ENCODE measurements at regions not wholly inside any gene's neighbourhood (a gene's known extent, or its start where the extent isn't known, plus 50 kb on each side); places are given as distances from the start of the nearest gene placed in this dataset.
"Not testable (repeated sequence)": the region's sequence is repeated elsewhere in the genome, so short reads cannot be mapped to it uniquely, and the experiment has no call there.

DNA sequence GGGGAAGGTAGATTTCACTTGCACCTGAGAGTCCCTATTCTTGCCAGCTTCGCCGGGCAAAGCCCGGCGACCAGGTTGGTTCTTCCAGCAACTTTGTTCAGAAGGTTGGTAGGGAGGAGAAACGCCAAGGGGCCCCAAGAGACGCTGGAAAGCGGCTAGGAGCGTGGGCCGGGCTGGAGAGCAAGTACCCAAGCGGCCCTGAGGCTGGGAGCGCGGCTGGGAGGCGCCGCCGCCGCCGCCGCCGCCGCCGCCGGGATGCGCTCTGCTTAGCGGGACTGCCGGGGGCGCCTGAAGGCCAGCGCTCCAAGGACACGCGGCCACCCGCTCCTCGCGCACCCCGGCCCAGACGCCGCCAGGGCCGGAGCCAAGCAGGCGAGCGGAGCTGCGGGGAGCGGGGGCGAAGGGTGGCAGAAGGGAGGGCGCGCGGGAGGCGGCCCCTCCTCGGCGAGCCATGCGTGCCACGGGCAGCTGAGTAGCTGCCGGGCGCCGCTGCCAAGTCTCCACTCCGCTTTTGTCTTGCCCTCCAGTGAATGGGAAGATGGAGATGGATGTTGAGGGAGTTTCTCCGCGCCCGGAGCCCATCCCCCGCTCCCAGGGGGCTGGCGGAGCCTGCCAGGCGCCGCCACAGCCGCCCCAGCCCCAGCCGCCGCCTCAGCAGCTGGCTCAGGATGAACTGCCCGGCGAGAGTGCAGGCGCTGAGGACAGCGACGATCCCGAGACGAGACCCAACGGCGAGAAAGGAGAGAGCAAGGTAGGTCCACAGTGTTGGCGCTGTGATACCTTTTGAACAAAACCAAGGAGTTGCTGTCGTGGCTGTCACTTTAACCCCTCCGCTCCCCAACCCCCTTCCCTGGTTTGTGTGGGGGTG is 227.4 kb upstream of the AZI2 start:
- DNase-seq (ENCODE audit: low read depth in 2 of 2), result no peak

DNA sequence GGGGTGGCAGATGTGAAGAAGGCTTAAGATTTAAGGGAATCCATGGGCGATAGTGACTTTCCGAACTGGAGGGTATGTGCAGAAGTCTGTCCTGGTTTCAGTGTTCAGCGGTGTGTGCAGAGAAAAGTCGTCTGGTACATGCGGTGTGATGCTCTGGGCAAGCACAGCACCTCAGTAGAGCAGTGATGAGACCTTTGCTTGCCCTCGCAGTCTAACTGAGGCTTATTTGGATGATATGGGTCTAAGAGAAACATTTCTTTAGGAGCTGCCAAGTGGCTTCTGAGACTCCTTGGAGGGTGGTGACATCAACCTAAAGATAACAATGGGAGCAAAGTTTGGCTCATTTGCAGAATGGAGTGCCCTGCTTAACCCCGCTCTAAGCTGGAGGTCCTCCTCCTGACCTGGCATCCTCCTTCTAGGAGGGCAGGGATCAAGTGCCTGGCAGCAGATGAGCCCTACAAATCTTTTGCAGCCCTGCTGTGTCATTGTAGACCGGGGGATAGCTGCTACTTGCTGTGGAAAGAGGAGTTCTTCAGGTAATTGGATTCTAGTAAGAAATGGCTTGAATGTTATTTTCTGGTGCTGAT is 228.1 kb upstream of the AZI2 start:
- no peak for DNase-seq (ENCODE audit: low read depth in 2 of 2)

DNA sequence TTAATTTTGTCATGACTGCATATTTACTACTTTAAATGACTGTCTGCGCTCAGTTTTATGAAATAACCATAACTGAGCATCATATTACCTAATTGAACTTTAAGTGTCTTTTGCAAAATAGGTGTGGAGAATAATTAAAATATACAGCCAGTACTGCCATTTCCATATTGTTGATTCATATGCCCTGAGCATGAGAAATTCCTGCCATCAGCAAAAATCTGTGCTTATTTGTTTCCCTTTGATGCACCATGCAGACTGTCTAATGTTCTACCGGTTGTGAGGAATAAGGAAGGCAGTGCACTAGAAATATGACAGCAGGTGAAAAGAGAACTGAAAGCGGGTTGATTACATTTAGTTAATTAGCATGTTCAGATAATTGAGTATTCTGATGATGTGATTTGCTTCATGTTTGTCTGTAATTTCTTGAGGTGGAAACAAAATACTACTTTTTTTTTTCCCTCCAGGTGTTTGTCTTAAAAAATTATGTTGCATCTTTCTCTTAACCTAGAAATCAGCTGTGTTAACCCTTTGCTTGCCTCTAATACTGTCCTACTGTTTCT is 229.4 kb upstream of the AZI2 start:
- DNase-seq (ENCODE audit: low read depth in 2 of 2), result no peak

DNA sequence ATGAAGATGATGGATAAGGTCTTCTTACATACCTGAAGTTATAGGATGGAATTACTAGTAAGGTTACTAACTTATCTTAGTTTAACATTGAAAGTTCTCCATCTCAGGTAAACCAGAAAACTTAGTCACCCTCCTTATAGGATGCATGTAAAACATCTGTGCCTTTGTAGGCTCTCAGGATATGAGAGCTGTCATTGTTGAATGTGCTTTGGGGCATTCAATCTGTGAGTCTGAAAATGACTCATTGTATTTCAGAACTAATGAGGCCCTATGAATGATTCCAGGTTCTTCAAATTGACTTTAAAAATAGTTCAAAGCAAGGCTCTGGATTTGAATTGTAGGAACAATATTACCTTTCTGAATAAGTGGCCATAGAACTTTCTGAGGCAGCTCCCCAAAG is 237.7 kb upstream of the AZI2 start:
- DNase-seq (ENCODE audit: low read depth in 2 of 2), result no peak

DNA sequence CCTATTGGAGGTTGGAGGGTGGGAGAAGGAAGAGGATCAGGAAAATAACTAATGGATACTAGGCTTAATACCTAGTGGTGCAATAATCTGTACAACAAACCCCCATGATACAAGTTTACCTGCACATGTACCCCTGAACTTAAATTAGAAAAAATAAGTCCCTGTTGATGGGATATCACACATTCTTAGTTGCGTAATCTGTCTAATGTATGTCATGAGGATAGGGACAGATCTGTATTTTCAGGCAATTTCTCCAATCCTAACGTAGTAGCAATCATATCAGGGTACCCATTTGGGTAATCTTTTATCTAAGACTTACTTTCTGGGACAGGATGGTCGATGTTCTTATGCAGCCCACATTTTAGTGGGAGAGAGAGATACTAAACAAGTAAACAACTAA is 239.1 kb upstream of the AZI2 start:
- no peak for DNase-seq (ENCODE audit: low read depth in 2 of 2)

DNA sequence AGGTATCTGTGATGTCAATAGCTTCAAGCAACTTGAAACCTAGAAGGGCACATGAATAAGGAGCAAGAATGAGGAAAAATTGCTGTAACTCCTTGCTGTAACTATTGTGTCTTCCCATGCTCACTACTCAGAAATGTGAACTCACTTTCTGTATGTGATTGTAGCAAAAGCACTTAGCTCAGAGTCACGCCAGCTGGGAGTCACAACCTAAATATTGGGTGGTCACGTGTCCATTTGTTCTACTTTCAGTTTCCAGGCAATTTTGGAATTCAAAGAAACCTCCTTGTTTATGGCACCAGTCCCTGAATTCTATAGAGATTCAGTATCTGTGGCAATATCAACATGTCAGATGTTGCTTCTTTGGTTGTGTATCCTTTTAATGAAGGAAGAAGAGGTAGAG is 241.6 kb upstream of the AZI2 start:
- DNase-seq (ENCODE audit: low read depth in 2 of 2), result no peak

DNA sequence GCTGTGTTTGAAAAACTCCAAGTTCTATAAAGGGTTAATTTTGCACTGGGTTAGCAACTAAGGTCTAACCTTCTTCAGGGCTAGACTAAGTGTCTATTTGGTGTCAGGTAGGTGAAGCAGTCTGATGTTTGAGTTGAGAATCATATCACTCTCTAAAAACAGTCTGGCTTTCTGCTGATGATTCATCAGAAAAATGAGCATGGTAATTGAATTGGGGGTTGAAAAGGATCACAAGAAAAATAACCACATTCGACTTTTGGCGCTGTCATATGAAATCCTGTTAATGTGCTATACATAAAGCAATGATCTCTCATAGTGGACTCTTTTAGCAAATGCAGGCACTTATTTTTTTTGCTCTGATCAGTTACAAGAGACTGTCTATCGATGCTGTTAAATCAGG is 242.2 kb upstream of the AZI2 start:
- DNase-seq (ENCODE audit: low read depth in 2 of 2), result no peak

DNA sequence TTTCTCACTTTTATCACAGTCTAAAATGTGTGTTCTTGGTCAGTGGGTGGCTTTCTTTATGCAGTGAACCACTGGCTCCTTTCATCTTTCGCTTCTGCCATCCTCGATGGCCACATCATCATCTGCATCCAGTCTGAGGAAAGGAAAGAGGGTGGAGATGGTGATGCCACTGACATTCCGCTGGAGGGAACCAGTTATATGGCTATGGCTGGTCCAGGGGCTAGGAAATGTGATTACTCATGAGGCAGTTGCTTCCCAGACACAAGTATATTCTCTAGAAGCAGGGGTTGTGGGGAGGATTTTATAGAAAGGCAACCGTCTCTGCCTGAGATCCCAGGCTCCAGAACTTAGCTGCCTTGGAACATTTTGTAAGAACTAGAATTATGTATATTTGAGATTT is 246.7 kb upstream of the AZI2 start:
- DNase-seq (ENCODE audit: low read depth in 2 of 2), result no peak

DNA sequence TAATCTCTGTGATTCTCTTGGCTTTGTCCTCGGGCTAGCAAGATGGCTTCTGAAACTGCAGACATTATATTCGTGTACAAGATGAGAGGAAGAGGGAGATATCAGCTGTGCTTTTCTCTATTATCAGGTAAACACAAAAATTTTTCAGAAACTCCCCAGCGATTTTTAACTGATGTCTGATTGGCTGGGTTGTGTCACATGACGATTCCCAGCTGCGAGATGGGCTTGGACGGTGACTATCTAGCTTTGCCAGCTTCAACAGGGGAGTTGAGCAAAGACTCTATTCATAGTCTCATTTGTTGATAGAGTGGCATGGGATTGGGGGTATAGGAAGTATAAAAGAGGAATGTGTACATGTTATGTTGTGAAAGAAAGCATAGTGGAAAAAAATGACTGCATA is 248.8 kb upstream of the AZI2 start:
- DNase-seq (ENCODE audit: low read depth in 2 of 2), result no peak

DNA sequence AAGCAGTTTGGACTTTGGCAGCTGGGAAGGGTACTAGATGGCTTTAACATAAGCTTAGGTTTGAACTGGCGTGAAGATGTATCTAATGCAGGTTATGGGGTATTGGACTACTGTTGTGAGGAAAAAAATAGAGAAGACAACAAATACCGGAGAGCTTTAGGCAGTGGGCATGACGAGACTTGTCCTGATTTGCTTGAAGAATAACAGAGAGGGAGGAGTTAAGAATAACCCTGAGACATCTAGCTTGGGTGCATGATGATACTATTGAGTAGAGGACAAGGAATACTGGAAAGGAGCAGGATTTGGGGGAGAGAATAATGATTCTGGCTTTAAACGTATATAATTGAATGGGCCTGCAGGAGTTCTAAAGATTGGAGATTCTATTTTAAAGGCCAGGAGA is 249.5 kb upstream of the AZI2 start:
- no peak for DNase-seq (ENCODE audit: low read depth in 2 of 2)

DNA sequence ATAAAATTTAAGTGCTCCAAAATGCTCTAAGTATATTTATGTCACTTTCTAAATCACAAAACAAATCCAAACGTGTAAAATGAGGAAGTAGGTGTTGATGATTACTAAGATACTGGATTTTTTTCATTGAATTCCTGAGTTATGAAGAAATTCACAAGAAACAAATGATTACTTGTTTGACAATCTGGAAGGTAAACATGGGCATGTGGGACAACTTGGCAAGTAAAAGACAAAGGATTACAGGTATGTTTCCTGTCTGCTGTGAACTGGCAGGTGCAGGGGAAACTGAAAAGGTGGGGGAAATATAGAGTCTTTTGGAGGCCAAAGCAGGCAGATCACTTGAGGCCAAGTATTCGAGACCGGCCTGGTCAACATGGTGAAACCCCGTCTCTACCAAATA is 252.7 kb upstream of the AZI2 start:
- DNase-seq (ENCODE audit: low read depth in 2 of 2), result no peak

DNA sequence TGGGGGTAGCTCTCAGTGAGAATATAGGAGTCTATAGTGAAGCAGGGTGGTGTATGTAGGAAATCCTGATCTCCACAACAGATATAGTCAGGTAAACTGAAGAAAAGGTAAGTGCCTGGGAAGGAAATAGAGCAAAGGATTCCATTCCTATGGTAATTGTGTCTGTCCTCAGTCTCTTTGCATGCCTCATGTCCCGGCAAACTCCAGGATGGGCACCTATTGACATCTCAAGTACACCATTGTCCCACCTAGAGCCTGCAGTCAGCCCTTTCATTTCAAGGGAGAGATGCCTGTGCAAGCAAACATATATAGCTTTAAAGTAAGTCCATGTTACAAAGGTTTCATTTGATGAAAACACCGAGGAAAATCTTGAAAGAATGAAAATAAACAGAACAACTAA is 257.7 kb upstream of the AZI2 start:
- no peak for DNase-seq (ENCODE audit: low read depth in 2 of 2)

DNA sequence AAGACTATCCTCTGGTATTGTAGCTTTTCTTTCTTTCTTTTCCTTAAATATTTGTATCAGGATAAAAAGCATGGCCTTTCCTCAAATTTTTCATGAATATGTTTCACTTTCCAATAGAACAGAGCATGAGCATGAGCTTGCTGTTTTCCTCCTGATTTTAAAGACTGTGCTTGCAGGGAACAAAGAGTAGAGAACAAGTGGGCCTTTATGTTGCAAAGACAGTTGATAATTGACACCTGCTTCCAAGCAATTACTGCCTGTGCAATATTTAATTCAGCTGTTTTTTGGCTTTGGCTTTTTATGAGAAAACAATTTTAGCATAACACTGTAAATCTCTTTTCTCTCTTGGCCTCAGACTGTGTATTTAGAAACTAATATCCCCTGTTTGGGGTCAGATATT is 263.6 kb upstream of the AZI2 start:
- no peak for DNase-seq (ENCODE audit: low read depth in 2 of 2)

DNA sequence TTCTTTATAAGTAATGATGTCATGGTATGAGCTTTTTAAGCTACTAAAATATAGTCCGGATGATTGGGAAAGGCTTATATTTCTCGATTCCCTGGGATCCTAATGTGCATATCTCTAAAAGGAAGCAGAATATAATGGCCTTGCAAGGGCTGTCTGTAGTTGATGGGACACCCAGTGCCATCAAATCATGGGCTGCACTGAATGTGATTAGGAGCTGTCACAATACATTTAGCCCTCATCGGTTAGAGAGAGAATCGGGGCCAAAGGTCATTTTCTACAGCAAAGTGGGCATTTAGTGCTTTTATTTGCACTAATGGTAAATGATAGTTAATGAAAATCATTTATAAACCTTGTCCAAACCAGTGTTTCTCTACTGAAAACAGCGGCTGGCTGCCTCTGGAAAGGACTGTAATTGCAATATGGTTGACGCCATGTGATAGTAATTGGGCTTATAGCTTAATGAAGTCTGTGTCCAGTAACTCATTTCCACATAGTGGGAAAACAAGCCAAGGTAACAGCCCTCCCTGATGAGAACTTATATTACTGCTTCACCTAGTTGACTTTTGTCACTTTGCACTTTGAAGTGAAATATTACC is 265.0 kb upstream of the AZI2 start:
- no peak for DNase-seq (ENCODE audit: low read depth in 2 of 2)

DNA sequence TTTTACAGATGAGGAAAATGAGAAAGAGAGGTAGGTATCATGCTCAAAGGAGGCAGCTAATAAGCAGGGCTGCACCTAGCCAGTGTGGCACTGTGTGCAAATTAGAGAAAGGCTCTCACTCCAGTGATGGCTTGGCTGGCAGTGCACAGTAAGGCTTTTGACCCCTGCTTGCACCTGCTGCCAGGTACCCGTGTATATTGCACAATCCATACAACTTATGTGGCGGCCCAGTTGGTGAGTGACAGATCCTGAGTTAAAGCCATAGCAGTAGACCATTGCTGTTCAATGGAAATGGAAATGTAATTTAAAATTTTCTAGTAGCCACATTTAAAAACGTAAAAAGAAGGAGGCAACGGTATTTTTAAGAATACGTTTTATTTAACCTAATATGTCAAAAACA is 266.4 kb upstream of the AZI2 start:
- no peak for DNase-seq (ENCODE audit: low read depth in 2 of 2)

DNA sequence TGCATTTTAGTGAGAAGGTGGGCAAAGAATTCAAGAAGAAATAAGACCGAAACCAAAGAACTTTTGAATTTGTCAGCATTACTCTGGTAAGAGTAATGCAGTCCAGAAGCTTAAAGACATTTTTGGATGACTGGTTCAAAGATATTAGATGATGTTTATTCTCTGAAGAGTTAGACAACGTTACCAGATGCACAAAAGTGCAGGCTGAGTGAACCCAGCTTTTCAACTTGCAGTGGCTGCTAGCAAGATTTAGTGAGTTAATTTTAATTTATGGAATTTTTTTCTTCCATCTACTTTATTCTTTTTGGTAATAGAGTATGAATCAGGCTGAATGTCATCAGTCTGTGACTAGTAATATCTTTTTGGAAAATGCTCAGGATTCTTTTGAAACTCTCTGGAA is 267.3 kb upstream of the AZI2 start:
- no peak for DNase-seq (ENCODE audit: low read depth in 2 of 2)

DNA sequence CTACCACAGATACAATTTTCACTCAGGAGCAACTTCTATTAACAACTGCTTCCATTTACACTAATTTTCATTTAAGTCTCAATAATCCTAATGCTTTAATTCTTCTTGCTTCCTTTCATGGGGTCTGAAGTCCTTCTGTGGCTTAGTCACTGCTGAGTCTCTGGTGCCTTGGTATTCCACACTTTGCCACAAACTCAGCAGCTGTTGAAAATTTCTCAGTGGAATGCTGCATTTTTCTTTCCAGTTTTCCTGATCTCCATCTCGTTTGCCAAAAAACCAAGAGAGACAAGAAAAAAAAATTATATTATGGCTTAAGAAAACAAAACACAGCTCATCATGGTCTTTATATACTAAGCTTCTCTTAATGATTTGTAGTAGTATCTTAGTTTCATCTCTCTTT is 269.2 kb upstream of the AZI2 start:
- DNase-seq (ENCODE audit: low read depth in 2 of 2), result no peak

DNA sequence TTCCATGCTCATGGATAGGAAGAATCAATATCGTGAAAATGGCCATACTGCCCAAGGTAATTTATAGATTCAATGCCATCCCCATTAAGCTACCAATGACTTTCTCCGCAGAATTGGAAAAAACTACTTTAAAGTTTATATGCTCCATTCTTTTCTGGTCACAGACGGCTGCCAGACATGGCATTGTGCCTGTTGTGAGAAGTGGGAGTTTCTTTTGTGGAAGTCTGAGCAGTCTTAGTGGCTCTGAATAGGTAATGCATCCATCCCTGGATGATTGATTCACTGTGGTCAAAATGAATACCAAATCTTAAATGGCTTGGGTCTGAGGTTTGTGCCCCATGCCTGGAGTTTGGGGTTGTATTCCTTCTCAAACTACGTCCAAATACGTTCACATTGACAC is 274.5 kb upstream of the AZI2 start:
- DNase-seq (ENCODE audit: low read depth in 2 of 2), result no peak

DNA sequence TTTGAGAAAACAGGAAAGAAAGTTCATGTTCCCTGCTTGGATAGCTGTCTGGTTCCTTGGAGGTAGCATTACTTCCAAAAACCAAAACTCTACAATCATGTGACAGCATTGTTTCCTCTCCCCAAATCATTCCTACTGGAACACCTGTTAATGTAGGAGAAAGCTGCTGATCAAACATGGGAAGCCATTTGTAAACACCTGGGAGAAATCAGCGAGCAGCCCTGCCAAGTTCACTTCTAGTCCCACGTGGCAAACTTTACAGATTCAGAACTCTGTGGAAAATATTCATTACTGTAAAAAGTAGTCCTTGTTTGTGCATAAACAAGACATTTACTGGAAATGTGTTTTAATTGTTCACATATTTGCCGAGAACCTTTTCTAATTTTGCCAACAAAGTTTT is 275.5 kb upstream of the AZI2 start:
- DNase-seq (ENCODE audit: low read depth in 2 of 2), result no peak

DNA sequence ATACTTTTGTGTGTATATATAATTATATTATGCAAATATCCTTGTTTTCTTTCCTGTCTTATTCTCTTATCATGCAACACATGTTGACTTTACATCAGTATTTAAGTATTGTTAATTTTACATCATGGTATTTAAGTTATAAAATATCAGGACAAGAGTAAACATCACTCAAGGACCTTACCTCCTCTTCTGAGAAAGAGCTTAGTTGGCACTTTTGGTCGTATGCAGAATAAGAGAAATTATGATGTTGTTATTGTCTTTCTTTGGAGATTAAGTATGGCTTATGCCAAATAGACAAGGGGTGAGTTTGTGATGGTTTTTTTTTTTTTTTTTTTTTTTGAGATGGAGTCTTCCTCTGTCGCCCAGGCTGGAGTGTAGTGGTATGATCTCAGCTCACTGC is 279.2 kb upstream of the AZI2 start:
- not testable (repeated sequence) for DNase-seq (ENCODE audit: low read depth in 2 of 2)

DNA sequence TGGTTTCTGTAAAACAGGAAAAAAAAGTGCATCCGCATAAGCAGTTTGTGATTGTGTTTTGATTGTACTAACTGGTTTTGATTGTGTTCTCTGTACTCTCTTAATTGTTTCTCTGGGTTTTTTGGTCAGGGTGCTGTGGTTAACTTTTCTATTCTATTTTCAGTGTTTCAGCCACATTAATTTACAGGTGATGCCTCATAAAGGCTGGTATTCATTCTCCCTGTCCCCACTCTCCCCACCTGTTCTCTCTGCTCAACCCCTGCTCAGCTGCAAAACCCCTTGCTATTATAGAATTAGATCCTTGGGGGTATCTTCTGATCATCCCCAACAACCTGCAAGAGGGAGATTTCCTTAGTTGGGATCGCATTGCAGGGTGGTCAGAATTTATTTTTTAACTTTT is 285.4 kb upstream of the AZI2 start:
- no peak for DNase-seq (ENCODE audit: low read depth in 2 of 2)

DNA sequence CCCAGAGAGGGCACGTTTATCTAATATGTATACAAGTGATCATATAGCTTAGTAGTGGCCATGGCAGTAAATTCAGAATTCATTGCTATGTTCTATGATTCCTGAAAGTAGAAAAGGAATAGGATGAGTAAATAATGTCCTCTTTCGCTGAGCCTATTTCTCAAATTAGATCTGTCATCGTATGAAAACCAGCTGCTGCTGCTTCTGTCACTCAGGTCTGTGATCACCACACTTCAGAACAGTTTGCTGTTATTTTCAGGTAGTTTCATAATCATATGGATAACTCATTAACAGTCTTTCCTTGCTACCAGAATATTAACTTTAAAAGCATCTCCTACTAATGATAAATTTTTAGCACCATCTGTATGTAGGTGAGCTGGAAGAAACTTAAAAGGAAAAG is 289.1 kb upstream of the AZI2 start:
- no peak for DNase-seq (ENCODE audit: low read depth in 2 of 2)

DNA sequence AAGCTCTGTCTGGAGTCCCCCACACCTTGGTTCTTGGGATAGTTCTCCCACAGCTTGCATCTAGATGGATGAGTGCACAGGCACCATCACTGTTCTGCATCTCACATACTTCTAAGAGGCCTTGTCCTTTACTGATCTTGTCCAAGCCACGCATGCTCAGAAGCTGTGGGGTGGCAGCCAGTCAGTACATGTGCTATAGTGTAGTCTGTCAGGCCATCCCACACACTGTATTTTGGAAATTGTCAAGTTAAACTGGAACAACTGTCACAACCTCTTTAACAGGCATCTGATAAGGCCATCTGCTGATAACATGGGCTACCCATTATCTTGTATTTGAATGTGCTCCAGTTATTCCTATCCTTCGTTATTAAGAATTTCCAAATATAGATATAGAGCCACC is 296.5 kb upstream of the AZI2 start:
- DNase-seq (ENCODE audit: low read depth in 2 of 2), result no peak
